ENCODE measurements at regions not wholly inside any gene's neighbourhood (a gene's known extent, or its start where the extent isn't known, plus 50 kb on each side); places are given as distances from the start of the nearest gene placed in this dataset.

DNA sequence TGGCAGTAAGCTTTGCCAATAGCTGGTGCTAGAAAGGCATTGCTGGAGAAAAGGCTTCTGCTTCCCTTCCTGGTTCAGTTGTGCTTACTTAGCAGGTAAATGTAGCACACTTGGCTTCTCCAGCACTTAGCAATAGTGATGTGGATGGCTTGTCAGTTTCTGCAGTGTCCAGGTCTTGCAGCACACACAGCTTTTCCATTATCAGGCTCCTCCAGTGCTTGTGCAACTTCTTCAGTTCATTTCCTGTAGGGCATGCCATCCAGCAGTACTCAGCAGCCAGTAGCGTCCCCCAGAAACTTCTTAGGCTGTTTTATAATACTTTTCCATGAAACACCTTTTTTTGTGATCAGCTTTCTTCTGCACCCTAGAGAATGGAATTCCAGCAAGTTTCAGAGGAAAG, 154.6 kb downstream of the SLC6A15 start:
- TF ChIP-seq POLR2AphosphoS5 (IDR thresholded peaks at IDR 0.05; ENCODE audit: borderline replicate concordance, low read depth, low read length) (no peak), EZH2 (IDR thresholded peaks at IDR 0.05) (no peak)
